ENCODE measurements at regions not wholly inside any gene's neighbourhood (a gene's known extent, or its start where the extent isn't known, plus 50 kb on each side); places are given as distances from the start of the nearest gene placed in this dataset.

DNA sequence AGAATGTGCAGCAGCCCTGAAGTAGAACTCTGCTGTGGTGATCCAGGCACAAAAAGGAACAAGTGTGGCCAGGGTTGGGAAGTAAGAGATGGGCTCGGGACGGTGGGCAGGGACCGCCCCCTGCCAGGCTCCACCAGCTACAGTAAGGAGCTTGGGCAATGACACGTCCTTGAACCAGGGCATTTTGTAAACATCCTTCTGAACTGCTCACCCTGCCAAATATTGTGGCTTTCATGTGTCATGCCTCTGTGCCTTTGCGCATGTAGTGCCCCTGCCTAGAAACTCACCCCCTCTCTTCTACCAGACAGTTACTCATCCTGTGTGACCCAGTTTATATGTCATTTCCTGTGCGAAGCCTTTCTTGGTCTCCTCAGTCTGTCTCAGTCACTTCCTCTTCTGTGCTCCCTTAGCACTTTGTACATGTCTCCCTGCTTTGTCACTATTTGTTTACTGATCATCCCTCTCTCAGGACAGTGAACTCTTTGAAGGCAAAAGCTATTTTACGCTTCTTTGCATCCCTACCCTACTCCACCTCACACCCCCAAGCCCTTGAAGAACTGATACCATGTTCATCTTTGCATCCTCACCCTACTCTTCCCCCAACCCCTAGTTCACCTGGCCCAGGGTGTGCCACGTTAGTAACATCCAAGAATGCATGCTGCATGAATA, 108.9 kb upstream of the PLEKHG7 start:
- DNase-seq (ENCODE audit: low spot score): no peak
- ATAC-seq: peak; percentile 93
- intact Hi-C loops (cut with DNase I): no loop called here

DNA sequence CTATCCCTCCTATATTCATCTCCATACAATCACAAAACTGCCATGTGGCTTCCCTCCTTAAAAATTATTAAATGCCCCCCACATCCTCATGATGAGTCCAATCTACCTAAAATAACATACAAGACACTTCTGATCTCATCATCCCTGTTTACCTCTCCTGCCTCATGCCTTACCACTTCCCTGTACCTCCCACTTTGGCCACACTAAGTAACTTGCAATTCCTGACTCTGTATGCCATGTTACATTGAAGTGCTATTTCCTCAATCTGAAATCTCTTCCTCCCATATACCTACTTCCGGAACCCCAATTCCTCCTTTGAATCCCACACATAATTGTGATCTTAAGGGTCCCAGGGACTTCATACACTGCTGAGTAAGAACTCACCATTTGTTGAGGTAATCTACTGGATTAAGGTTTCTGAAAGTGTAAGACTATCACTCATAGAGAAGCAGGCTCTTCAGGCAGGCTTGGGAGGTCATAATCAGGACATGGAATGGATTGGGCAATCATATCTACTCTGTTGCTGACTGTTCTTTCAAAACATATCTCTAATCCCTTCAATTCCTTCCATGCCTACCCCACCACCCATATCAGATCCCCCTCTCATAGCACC, 117.6 kb upstream of the PLEKHG7 start:
- ATAC-seq: no peak
- intact Hi-C loops (cut with DNase I): no loop called here

DNA sequence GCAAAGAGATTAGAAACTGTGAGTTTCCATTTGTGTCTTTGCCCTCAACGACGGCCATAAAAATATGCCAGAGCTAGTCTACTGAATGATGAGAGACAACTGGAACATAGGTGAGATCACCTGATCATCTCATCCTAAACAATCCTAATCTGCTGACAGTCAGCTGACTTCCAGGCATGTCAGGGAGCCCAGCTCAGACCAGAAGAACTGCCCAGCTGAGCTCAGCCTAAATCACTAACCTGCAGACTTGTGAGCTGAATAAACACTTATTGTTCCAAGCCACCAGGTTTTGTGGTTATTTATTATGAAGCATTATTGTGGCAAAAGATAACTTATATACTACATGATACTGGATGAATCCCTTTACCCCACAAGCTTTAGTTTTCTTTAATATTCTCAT, 118.9 kb upstream of the PLEKHG7 start:
- ATAC-seq (no peak), DNase-seq (ENCODE audit: low spot score) (no peak)
- intact Hi-C loops (cut with DNase I): no loop called here

More for the DNA sequence above, 117.6 kb upstream of the PLEKHG7 start:
- no peak for DNase-seq (ENCODE audit: low spot score)

DNA sequence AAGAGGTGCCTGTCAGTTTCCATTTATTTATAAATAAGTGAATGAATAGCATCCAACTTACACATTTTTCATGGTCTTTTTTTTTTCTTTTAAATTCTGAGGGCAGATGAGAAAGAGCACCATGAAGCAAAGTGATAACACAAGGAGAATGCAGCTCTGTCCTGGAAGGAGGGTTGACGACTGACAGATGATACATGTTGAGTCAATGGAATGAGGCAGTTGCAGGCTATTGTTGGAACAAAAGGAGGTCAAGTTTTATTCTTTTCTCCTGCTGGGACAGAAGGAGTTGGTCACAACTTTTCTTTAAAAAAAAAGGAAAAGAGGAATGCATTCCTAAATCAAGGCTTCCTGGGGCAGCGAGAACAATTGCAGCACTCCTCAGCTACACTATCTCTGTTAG, 119.9 kb upstream of the PLEKHG7 start:
- intact Hi-C loops (cut with DNase I): no loop called here
- ATAC-seq (no peak), DNase-seq (ENCODE audit: low spot score) (no peak)

DNA sequence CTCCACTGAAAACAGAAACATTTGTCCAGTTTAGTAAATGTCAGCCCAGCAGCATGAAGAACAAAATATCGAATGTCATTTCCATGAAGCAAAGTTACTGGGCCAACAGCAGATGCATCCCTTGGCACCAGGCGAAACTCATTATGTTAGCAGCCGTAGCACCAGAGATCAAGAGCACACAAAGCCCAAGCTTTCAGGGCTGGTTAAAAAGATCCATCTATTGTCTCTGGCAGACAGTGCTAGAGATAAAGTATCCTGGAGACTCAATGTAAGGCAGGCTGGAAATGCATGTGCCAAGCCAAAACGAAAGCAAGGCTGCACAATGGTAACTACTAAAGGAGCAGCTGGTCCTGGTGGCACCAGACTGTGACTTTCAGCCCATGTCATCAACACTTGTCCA, 120.3 kb upstream of the PLEKHG7 start:
- ATAC-seq (no peak), DNase-seq (ENCODE audit: low spot score) (no peak)
- intact Hi-C loops (cut with DNase I): no loop called here

DNA sequence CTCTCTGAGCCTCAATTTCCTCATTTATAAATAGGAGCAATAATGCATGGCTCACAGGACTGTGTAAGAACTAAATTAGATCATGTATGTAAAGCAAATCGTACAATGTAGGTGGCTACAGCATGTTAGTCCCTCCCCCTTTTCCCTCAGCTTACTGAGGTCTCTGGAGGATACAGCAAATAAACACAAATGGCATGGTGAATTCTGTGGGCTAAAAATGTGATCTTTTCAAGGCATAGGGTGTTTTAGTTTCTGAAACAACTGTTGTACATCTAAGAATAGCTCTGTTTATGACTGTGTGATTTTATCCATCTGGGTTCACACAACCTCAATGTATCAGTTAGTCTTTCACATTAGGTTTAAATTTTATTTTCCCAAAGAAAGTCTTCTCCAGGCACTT, 121.2 kb upstream of the PLEKHG7 start:
- ATAC-seq (no peak), DNase-seq (ENCODE audit: low spot score) (no peak)
- intact Hi-C loops (cut with DNase I): no loop called here

DNA sequence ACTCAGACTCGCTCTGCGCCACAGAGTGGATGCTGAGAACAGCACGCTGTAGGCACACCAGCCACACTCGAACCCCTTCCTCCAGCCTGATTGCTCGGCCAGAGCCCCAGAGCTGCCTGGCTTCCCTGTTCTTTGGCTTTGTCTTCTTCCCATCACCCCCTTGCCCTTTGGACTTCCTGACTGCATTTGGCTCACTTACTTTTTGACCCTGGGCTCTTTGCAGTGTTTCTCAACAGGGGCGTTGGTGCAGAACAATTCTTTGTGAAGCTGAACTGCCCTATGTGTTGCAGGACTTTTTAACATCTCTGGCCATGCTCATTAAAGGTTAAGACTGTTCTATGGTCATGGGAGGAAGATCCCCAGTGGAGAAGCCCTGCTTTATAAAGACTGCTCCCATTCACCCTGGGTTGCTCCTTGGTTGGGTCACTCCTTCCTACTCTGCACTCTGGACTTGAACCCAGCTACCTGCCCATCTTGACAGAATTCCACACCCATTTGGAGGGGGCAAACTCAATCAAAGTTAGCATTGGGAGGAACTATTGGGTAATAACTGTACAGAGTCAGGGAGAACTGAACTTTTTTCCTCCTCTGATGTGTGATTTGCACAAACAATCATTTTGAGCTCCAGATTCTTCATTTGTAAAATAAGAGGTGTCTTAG, 127.7 kb upstream of the PLEKHG7 start:
- peak; percentile 41 for ATAC-seq
- intact Hi-C loops (cut with DNase I): loop anchor here (1.0 kb wide), 1 partner anchor 46 kb away; no protein-coding TSS in a partner anchor
- no peak for DNase-seq (ENCODE audit: low spot score)

DNA sequence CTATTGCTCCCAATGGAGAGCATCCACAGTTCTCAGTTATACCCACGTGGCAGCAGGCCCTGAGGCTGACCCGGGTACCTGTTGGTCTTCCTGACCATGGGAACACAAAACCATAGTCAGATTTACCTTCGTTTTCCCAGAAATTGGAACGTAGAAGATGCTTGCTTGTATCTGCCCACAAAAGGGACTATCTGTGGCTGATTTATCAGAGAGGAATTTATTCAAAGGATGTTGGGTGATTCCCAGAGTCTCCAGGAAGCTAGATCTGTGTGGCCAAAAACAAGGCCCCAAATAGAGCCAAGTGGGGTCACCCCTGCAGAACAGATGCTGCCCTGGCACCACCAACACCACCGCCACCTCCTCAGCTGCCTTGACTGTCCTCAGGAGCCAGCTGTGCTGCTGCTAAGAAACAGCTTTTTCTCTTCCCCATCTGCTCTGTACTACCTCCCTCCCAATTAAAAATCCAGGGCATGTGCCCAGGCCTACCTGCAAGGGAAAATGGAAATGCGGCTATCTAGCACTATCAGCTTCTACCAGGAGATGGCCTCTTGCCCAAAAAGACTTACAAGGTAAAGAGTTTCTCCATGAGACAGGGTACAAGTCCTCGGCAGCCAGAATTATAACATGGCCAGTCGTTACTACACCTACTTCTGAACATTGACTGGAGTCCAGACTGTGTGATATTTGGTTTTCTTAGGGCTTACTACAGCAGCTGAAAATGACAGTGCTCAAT, 128.6 kb upstream of the PLEKHG7 start:
- no peak for ATAC-seq
- DNase-seq (ENCODE audit: low spot score): no peak
- intact Hi-C loops (cut with DNase I): no loop called here

DNA sequence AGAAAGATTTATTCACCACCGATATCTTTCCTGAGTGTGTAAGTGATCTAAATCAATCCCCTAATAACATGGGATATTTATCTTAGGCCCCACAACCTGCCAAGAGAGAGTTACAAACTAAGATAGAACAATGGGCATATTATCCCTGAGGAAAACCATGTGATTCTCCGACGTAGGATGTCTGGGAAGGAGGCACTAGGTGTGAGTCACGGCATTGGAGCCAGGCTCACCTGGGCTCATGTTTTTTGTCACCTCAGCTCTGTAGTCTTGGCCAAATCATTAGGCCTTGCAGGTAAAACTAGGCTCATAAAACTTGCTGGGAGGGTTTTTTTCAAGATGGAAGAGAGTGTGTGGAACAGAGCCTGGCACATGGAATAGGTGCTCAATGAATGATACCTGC, 129.7 kb upstream of the PLEKHG7 start:
- ATAC-seq (no peak), DNase-seq (ENCODE audit: low spot score) (no peak)
- intact Hi-C loops (cut with DNase I): no loop called here

DNA sequence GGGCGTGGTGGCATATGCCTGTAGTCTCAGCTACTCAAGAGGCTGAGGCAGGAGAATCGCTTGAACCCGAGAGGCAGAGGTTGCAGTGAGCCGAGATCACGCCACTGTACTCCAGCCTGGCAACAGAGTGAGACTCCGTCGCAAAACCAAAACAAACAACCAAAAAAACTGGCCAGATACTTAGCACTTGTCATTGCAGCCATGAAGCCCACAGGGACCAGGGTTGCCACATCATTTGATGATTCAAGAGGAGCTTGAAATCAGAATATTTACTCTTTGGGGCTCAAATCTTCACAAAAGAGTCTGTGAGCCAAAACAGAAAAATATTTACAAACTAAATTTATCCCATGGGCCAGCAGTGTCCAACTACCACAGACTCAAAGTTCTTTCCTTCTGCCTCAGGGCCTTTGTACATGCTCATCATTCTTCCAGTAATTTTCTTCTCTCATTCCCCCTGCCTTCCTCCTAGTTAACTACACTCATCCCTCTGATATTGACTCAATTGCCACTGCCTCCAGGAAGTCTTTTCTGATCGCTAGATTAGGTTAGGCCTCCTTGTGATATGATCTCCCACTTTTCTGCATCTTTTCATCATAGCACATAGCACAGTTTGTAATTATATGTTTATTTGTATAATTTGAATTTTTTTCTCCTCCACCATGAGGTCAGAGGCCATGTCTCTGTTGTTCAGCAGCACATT, 130.8 kb upstream of the PLEKHG7 start:
- intact Hi-C loops (cut with DNase I): no loop called here
- DNase-seq (ENCODE audit: low spot score) (no peak), ATAC-seq (peak; percentile 50)

DNA sequence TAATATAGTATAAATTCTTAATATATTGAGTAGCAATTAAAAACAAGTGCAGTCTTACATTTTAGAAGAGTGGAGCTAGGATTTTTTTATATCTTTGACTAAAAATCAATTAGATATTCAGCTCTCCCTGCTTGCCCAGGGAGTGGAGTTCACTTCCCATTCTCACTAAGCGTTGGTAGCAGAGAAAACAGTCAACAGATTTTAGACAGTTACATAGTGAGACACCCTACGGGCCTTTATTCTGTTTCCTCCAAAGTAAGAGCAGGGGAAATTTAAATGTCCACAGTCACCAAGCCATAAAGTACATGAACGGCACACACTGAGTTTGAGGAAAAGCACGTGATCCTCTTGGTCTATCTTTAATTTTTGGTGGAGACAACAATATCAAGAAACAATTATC, 131.6 kb upstream of the PLEKHG7 start:
- intact Hi-C loops (cut with DNase I): no loop called here
- DNase-seq (ENCODE audit: low spot score) (no peak), ATAC-seq (no peak)

DNA sequence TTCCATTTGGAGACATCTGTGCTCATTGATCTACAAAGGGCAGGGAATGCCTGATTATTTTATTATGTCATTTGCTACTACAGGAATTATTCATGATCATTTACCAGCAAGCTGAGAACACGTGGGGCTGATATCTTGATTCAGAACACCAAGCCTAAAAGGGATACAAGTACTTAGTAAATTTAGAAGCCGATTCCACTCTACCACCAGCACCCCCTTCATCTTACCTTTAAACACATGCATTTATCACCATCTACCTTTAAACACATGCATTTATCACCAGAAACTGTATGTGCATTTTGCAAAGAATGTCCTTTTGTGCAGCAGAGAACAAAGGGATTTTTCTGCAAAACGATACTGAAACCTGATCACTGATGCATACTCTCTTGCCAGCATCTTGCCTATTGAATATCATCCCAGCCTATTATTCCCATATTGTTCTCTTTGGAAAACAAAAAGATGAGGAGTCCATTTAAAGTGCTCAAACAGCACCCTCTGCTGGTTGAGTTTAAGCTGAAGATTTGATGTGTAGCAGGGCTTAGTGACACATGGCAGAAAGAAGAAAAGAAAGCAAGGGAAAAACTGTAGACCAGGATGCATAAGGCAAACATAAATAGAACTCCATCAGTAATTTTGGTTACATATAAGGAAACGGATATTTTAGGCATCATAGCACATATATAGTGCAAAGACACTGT, 132.6 kb upstream of the PLEKHG7 start:
- DNase-seq (ENCODE audit: low spot score) (peak; percentile 65), ATAC-seq (peak; percentile 81)
- intact Hi-C loops (cut with DNase I): no loop called here

DNA sequence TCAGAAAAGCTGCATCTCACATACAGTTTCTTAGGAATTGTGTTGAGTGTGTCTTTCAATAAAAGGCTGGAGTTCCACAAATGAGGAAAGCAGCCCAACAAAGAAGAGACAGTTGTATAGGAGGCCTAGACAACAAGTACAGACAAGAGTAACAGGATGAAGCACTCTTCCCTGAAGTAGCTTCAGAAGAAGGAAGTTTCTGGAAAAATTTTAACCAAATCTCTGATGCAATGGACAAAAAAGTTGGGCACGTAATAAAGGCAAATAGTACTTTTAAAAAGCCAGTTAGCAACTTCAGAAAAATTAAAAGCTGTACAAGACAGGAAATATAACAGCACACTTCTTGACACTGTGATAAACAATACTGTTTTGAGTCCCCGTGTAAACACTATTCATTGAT, 134.1 kb upstream of the PLEKHG7 start:
- no peak for ATAC-seq
- intact Hi-C loops (cut with DNase I): no loop called here

DNA sequence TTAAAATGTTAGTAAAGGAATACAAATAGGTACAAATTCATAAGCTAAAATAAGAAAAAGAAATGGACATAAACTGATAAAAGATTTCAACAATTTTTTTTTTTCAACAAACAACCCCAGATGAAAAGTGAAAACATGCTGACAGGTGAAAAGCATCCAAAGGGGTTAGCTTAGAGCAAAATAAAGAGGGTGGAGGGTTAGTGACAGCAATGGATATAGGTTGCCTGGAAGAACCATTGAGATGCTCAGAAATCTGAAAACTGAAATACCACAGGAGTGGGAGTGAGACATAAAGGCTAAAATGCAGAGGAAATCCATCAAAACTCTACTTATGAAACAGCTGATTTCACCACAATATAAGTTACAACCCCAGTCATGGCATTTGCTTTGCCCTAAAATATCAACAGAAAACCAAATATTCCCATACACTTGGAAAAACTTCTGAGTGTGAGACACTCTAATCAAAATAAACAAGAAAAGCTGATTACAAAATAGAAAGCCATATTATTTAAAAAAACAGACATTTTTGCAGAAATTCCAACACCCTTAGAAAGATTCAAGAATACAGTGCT, 136.3 kb upstream of the PLEKHG7 start:
- DNase-seq (ENCODE audit: low spot score): no peak
- intact Hi-C loops (cut with DNase I): no loop called here
- ATAC-seq: no peak

More for the DNA sequence above, 134.1 kb upstream of the PLEKHG7 start:
- no peak for DNase-seq (ENCODE audit: low spot score)

DNA sequence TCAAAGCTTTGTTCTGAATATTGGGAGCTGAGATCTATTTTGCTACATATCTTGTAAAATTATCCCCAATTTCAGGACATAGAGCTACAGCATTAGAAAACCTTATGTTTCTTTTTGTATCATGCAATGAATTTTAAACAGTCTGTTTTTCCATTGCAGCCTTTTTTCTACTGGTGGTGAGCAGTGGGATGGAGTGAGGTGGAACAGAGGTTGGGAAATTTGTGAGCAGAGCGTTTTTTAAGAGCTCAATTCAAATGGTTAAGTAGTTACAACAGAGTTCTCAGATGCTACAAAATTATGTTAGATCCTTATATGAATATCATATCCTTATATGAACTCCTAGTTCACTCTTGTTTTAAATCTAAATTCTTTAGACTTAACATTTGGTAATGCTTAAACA, 139.0 kb upstream of the PLEKHG7 start:
- intact Hi-C loops (cut with DNase I): no loop called here
- DNase-seq (ENCODE audit: low spot score) (no peak), ATAC-seq (no peak)

DNA sequence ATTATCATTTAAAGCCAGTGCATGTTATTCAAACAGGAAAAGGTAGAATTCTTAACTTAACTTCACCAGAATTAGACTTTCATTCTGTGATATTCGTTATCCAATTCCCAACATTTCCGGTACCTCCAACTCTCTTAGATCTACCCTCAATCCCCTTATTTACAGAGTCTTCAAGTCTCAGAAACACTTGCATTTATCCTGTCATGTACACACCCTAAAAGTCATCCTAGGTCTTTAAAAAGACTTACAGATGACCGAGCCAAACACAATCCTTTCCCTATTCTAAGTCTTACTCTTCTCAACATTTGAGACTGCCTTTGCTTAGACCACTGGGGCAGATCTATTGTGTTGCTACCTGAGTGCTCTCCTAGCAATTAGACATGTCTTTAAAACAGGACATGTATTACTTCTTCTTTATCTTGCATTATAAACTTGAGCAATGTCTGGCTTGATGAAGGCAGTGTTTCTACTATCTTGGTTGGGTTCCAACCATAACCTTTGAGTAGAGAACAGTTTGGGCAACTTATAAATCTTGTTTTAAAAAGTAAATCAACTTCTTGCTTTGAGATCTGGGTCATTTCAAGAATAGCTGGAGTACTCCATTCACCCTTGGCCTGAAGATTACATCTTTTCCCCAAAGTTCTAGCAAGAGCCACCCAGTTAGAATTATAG, 140.6 kb upstream of the PLEKHG7 start:
- intact Hi-C loops (cut with DNase I): no loop called here
- ATAC-seq: peak; percentile 53

DNA sequence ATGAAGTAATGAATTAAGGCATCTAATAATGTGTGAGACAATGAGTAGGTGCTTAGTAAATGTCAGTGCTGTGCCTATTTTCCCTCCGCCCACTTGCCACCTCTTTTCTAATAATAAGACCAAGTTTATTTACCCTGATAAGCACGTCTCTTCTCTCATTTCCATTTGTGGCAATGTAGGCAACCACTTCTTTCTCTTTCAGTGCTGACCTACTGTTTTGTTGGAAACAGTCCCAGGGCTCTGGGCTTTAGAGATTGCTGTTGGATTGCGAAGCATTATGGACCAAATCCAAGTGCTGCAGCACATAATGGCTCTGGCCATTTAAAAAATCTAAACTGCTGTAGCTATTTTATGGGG, 141.3 kb upstream of the PLEKHG7 start:
- ATAC-seq: peak; percentile 93
- DNase-seq (ENCODE audit: low spot score): no peak
- intact Hi-C loops (cut with DNase I): no loop called here

More for the DNA sequence above, 140.6 kb upstream of the PLEKHG7 start:
- no peak for DNase-seq (ENCODE audit: low spot score)
